ENCODE measurements at regions not wholly inside any gene's neighbourhood (a gene's known extent, or its start where the extent isn't known, plus 50 kb on each side); places are given as distances from the start of the nearest gene placed in this dataset.

- TF ChIP-seq CTCF (optimal IDR thresholded peaks at IDR 0.05 in 1 of 3, IDR thresholded peaks at IDR 0.05 in 1 of 3, conservative IDR thresholded peaks at IDR 0.05 in 1 of 3; ENCODE audit: extremely low read depth in 1 of 3, insufficient read depth in 2 of 3, low read length in 3 of 3) (no peak), EZH2 (IDR thresholded peaks at IDR 0.05; ENCODE audit: low read length) (no peak)
Observed at GRCh38 chr5:158376679-158377078, 517.7 kb upstream of the CLINT1 start.

All from keratinocyte (primary cell).